Stimulated activated naive B cell treated with anti-CD40 and anti-IgM and Interleukin-4, amounts not matched to agents 10 μg/mL and 1 μg/mL and 100 μg/mL, for 72 hours (primary cell): ENCODE measurements at regions not wholly inside any gene's neighbourhood (a gene's known extent, or its start where the extent isn't known, plus 50 kb on each side); places are given as distances from the start of the nearest gene placed in this dataset.
"Not testable (repeated sequence)": the region's sequence is repeated elsewhere in the genome, so short reads cannot be mapped to it uniquely, and the experiment has no call there.

Source experiments
- ATAC-seq, 2 donors: fragments of 150-1000 bp; cut with Tn5 transposase; replicated peaks; 2 replicates each; pipeline ENCODE4 v1.10.0; 2021; ENCODE audit warnings: moderate library complexity in 1 of 2
- DNase-seq: peaks from one replicate; pipeline ENCODE4 v3.0.0; 2021
- H3K27ac Mint-ChIP-seq: one replicate; pipeline ENCODE4 v1.8.0; 2022; ENCODE audit warnings: mild to moderate bottlenecking, mixed read lengths
- H3K27me3 Mint-ChIP-seq, 2 donors: one replicate each; pipeline ENCODE4 v1.8.0; 2022; ENCODE audit warnings: mixed read lengths in 2 of 2
- H3K36me3 Mint-ChIP-seq, 2 donors: one replicate each; pipeline ENCODE4 v1.8.0; 2022; ENCODE audit warnings: mixed read lengths in 2 of 2, mild to moderate bottlenecking in 1 of 2
- H3K4me1 Mint-ChIP-seq, 2 donors: one replicate each; pipeline ENCODE4 v1.8.0; 2022; ENCODE audit warnings: mixed read lengths in 2 of 2, mild to moderate bottlenecking in 1 of 2
- H3K4me3 Mint-ChIP-seq, 2 donors: one replicate each; pipeline ENCODE4 v1.8.0; 2022; ENCODE audit warnings: mild to moderate bottlenecking in 2 of 2, mixed read lengths in 2 of 2, moderate library complexity in 1 of 2
- H3K9me3 Mint-ChIP-seq, 2 donors: one replicate each; pipeline ENCODE4 v1.8.0; 2022; ENCODE audit warnings: mixed read lengths in 2 of 2, mild to moderate bottlenecking in 1 of 2

DNA sequence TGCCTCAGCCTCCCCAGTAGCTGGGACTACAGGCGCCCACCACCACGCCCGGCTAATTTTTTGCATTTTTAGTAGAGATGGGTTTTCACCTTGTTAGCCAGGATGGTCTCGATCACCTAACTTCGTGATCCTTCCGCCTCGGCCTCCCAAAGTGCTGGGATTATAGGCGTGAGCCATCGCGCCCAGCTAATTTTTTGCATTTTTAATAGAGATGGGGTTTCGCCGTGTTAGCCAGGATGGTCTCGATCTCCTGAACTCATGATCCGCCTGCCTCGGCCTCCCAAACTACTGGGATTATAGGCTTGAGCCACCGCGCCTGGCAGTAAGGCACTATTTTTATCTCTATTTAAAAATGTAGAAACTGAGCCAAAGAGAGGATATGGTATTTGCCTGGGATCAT, 1660.2 kb downstream of the SPATA31A7 start:
- H3K27ac Mint-ChIP-seq, H3K4me3 Mint-ChIP-seq, H3K9me3 Mint-ChIP-seq, H3K27me3 Mint-ChIP-seq, H3K36me3 Mint-ChIP-seq, DNase-seq, ATAC-seq, H3K4me1 Mint-ChIP-seq: not testable (repeated sequence)

DNA sequence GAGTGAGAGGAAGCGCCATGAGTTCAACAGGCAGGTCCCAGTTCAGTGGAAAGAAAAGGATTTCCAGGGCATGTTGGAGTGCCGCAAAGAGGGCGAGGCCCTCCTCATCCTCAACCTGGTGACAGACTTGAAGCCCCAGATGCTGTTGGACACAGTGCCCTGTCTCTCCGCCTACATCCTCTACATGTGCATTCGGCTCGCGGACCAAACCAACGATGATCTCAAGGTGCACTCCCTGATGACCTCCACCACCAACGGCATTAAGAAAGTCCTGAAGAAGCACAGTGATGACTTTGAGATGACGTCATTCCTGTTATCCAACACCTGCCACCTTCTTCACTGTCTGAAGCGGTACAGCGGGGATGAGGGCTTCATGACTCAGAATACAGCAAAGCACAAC, 1667.4 kb downstream of the SPATA31A7 start:
- H3K36me3 Mint-ChIP-seq, DNase-seq, H3K4me3 Mint-ChIP-seq, H3K27ac Mint-ChIP-seq, H3K9me3 Mint-ChIP-seq, H3K4me1 Mint-ChIP-seq: not testable (repeated sequence)
- peak in 1 of 2 donors; percentile 17 for ATAC-seq
- H3K27me3 Mint-ChIP-seq = peaks cover 22 to 31% of the 10 kb centered on the region in 2 donors

DNA sequence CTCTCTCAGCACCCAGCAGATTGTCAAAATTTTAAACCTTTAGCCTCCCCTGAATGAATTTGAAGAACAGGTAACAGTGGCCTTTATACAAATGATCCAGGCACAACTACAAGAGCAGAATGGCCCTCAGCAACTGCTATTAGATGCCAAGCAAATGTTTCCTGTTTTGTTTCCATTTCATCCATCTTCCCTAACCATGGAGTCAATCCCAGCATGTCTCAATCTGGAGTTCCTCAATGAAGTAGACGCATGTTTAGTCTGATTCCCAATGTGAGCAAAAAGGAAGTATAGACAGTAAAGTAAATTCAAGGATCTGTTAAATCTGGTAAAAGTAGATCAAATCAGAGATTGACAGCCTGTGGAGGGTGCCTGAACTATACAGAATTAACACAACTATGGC, 1668.4 kb downstream of the SPATA31A7 start:
- peak in 1 of 2 donors; percentile 10 for ATAC-seq
- H3K4me3 Mint-ChIP-seq, H3K36me3 Mint-ChIP-seq, H3K4me1 Mint-ChIP-seq, H3K27ac Mint-ChIP-seq, H3K9me3 Mint-ChIP-seq, DNase-seq: not testable (repeated sequence)
- peaks cover 32 to 37% of the 10 kb centered on the region in 2 donors for H3K27me3 Mint-ChIP-seq

DNA sequence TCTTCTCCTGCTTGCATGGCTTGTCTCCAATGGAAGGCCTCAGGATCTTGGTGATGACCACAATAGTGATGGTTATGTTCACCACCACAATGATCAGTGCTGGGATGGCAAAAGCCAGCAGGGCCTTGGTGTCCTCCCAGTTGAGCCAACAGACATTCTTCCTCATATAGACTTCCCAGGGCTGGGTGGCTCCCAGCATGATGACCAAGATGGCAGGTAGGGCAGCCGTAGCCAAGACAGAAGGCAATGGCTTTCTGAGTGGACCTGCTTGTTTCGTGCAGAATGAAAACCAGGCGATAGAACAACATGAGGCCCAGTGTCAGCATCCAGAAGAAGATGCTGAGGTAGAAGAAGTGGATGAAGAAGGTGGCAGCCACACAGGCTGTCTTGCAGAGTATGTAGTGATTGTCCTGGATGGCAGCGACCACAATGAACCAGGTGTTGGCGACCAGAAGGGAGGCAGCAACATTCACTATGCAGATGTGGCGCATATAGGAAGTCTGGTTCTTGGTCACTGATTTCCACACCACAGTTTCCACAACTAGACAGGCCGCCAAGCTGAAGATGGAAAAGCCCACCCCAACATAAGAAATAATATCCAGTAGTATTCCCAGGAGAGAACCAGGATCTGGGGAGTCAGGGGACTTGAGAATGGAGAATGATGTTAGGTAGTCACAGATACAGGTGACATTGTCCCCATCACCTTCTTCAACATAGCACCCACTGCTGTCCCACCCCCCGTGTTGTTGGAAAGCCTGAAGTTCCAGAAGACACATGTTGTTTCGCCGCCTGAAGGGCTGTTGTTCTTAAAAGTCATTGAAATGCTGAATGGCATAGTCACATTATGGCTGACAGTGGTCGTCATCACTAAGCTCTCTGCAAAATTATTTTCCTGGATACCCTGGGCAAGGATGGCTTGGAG, 1671.4 kb downstream of the SPATA31A7 start:
- not testable (repeated sequence) for H3K27ac Mint-ChIP-seq, H3K4me1 Mint-ChIP-seq, H3K4me3 Mint-ChIP-seq, H3K9me3 Mint-ChIP-seq, H3K36me3 Mint-ChIP-seq, DNase-seq
- peaks cover 54 to 58% of the 10 kb centered on the region in 2 donors for H3K27me3 Mint-ChIP-seq
- ATAC-seq = peak in 1 of 2 donors; percentile 28

DNA sequence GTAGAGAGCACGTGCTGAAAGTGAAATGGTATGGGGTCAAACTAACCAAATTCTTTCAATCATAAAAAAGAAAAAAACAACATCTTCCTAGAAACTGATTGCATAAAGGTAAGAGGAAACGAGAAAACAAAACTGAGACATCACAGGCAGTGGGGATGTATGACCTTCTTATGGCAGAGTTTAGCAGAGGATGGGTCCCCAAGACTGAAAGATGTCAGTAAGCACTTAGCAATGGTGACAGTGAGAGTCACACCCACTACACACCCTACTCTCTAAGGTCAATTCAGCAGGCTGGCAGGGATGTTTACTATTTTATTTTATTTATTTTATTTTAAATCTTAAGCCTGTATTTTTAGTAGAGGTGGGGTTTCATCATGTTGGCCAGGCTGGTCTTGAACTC, 1672.3 kb downstream of the SPATA31A7 start:
- H3K27me3 Mint-ChIP-seq = peaks cover 56 to 67% of the 10 kb centered on the region in 2 donors
- H3K4me1 Mint-ChIP-seq, H3K4me3 Mint-ChIP-seq, H3K27ac Mint-ChIP-seq, ATAC-seq, H3K9me3 Mint-ChIP-seq, DNase-seq, H3K36me3 Mint-ChIP-seq: not testable (repeated sequence)

DNA sequence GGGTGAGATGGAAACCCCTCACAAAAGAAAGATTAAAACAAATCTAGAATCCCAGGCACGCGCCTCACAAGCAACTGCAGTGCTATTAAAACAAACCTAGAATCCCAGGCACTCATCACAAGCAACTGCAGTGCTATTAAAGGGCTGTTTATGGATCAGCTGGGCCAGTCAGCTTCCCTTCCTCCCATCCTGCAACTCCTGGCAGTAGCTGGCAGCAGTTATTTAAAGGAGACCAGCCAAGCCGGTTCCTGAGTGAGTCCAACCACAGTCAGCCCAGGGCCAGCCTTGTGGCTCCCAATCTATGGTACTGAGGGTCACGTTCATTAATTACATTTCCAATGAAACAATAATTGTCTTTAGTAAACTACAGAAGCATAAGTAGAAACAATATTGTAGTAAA, 1673.5 kb downstream of the SPATA31A7 start:
- ATAC-seq = not testable (repeated sequence)
- H3K27me3 Mint-ChIP-seq = peaks cover 51 to 63% of the 10 kb centered on the region in 2 donors

DNA sequence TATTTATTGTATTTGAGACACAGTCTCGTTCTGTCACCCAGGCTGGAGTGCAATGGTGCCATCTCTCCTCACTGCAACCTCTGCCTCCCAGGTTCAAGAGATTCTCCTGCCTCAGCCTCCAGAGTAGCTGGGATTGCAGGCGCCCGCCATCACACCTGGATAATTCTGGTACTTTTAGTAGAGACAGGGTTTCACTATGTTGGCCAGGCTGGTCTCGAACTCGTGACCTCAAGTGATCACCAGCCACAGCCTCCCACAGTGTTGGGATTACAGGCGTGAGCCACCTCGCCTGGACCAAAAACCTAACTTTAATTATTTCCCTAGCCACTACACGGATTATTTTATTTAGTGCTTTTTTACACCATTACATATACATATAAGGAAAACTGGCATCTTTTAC, 1674.0 kb downstream of the SPATA31A7 start:
- not testable (repeated sequence) for H3K4me3 Mint-ChIP-seq, H3K36me3 Mint-ChIP-seq, H3K9me3 Mint-ChIP-seq, ATAC-seq, DNase-seq, H3K27ac Mint-ChIP-seq, H3K4me1 Mint-ChIP-seq
- H3K27me3 Mint-ChIP-seq = peaks cover 49 to 61% of the 10 kb centered on the region in 2 donors

More for the DNA sequence above, 1673.5 kb downstream of the SPATA31A7 start:
- not testable (repeated sequence) for H3K4me1 Mint-ChIP-seq, H3K9me3 Mint-ChIP-seq, DNase-seq, H3K36me3 Mint-ChIP-seq, H3K4me3 Mint-ChIP-seq, H3K27ac Mint-ChIP-seq

DNA sequence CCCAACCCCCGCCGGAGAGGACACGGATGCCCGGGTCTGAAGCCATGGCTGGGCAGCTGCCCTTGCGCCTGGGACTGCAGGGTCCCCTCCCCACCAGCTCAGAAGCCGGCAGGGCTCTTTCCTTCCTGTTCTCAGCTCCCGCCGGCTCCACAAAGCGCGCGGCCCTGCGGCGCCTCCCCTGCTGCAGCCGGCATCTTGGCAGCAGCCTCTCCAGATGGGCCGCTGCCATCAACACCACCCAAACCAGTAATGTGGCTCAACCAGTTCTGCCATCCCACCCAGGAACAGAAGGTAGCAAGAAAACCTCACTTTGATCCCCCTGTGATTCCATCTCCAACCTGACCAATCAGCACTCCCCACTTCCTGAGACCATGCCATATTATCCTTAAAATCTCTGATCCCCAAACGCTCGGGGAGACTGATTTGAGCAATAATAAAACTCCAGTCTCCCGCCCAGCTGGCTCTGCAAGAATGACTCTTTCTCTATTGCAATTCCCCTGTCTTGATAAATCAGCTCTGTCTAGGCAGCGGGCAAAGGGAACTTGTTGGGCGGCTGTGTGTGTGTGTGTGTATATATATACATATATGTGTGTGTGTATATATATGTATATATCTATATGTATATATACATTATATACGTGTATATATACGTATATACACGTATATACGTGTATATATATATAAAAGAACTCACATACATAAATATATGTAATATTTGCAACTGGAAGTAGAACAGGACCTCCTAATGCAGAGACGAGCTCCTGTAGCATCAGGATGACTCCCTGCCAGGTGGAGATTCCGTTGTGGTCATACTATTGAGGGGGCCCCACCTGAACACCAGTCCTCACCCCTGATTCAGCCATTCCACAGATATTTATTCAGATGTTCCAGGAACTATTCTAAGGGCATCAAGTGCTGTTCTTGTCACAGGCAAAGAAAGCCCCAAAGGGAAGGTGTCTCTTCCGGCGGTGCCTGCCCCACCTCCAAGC, 1674.9 kb downstream of the SPATA31A7 start:
- not testable (repeated sequence) for H3K27ac Mint-ChIP-seq

DNA sequence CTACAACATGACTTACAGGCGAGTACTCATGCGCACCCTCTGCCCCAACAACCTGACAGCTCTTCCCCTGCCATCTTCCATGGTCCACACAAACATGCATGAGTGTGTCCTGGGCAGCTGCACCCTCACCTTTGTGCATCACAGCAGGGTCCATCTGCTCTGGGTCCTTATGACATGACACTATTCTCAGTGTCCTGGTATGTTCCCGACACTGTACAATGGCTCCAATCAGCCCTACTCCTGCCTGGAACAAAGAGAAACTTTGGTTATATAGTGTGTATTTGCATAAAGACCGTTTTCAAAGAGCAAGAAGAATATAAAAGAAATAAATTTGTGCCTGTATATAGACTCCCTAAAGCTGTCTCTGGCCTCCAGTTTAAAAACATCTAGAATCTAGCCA, 1679.2 kb downstream of the SPATA31A7 start:
- H3K4me3 Mint-ChIP-seq, H3K4me1 Mint-ChIP-seq, H3K36me3 Mint-ChIP-seq, ATAC-seq, H3K27ac Mint-ChIP-seq, H3K9me3 Mint-ChIP-seq, DNase-seq: not testable (repeated sequence)
- peaks cover 22 to 44% of the 10 kb centered on the region in 2 donors for H3K27me3 Mint-ChIP-seq

More for the DNA sequence above, 1674.9 kb downstream of the SPATA31A7 start:
- ATAC-seq, DNase-seq, H3K9me3 Mint-ChIP-seq, H3K36me3 Mint-ChIP-seq, H3K4me1 Mint-ChIP-seq: not testable (repeated sequence)
- peak overlapping the region; percentile 55 to 56 for H3K4me3 Mint-ChIP-seq
- H3K27me3 Mint-ChIP-seq = peaks cover 49 to 61% of the 10 kb centered on the region in 2 donors

DNA sequence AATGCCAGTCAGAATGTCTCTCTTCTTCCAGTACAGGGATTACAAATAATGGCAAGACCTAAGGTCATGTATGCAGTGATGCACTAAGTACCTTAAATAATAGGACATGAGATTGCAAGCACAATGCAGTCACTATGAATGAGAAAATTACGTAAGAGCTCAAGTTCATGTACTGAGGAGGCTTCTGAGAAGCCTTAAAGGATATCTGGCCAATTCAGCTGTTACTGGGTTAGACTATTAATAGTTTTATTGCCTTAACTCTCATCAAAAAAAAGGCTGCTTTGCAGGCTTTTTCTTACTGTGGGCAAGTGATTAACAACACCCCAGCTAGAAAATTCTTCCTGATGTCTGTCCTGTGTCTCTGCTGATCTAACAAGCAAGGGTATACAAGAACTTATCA, 1681.9 kb downstream of the SPATA31A7 start:
- H3K27ac Mint-ChIP-seq, H3K36me3 Mint-ChIP-seq, H3K4me1 Mint-ChIP-seq, H3K9me3 Mint-ChIP-seq, DNase-seq, H3K4me3 Mint-ChIP-seq, ATAC-seq: not testable (repeated sequence)
- peaks cover 15 to 20% of the 10 kb centered on the region in 2 donors for H3K27me3 Mint-ChIP-seq

DNA sequence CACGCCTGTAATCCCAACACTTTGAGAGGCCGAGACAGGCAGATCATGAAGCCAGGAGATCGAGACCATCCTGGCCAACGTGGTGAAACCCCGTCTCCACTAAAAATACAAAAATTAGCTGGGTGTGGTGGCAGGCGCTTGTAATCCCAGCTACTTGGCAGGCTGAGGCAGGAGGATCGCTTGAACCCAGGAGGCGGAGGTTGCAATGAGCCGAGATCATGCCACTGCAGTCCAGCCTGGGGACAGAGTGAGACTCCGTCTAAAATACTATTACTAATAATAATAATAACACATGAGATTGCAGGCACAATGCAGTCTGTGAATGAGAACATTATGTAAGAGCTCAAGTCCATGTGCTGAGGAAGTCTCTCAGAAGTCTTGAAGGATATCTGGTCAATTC, 1684.4 kb downstream of the SPATA31A7 start:
- H3K27me3 Mint-ChIP-seq = peaks cover 18 to 19% of the 10 kb centered on the region in 2 donors
- H3K4me3 Mint-ChIP-seq, DNase-seq, H3K4me1 Mint-ChIP-seq, H3K9me3 Mint-ChIP-seq, H3K27ac Mint-ChIP-seq, H3K36me3 Mint-ChIP-seq, ATAC-seq: not testable (repeated sequence)

DNA sequence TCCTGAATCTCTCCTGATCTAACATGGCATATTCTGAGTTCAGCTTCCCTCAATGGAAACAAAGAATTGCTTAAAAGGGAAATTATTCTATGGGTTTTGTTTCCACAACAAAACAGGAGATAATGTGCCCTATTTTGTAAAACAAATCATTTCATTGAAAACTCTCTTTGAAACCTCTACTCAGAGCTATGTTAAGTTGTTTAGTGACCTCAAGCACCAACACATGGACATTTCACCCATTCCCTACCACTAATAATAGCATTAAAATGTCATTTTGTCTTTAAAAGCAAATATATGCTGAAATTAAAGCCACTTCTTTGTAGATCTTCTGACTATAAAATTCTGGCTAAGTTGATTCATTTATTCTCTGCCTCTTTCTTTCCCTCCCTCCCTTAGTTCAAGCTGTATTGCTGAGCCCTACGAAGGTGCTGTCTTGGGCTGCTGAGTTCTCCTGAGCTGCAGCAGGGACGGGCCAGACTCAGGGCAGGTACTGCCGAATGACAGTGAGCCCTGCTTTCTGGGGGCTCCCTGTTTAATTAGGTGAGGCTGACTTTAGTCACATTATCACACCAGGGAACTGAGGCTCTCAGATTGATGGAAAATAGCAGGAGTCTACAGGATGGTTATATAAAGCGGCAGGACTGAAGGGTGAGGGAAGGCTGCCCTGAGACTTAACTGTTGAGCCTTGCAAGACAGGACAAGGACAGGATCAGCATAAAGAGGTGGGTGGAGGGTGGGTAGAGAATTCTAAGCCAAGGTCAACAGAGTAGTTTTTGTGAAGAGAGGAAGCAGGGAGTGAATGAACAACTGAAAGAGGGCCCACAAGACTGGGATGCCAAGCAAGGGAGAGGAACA, 1685.1 kb downstream of the SPATA31A7 start:
- ATAC-seq = not testable (repeated sequence)

DNA sequence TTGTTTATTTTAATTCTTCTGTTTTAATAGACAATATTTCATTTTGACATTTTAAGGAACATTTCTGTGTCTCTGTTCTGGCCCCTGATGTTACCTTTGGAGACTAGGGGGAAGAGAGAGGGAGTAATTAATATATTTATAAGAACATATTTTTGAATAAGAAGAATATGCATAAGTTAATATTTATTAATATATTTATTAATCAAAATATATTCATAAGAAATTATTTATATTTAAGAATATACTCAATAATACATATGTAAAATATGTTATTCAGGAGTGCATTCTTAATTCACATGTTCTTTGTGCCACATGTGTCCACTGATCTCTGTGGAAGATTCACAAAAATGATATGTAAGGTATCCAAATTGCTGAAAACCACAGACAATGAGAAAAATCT, 1687.7 kb downstream of the SPATA31A7 start:
- H3K4me1 Mint-ChIP-seq, ATAC-seq, H3K36me3 Mint-ChIP-seq, H3K27ac Mint-ChIP-seq, H3K4me3 Mint-ChIP-seq, DNase-seq, H3K9me3 Mint-ChIP-seq: not testable (repeated sequence)
- peaks cover 24 to 28% of the 10 kb centered on the region in 2 donors for H3K27me3 Mint-ChIP-seq

More for the DNA sequence above, 1685.1 kb downstream of the SPATA31A7 start:
- H3K36me3 Mint-ChIP-seq, H3K27ac Mint-ChIP-seq, H3K9me3 Mint-ChIP-seq, DNase-seq, H3K4me3 Mint-ChIP-seq, H3K4me1 Mint-ChIP-seq: not testable (repeated sequence)
- peaks cover 18 to 22% of the 10 kb centered on the region in 2 donors for H3K27me3 Mint-ChIP-seq
